ENCODE measurements at regions not wholly inside any gene's neighbourhood (a gene's known extent, or its start where the extent isn't known, plus 50 kb on each side); places are given as distances from the start of the nearest gene placed in this dataset.

- POLR2A ChIA-PET: no interaction called here
- CTCF ChIA-PET: no interaction called here
- no peak for TF ChIP-seq BHLHE40 (IDR thresholded peaks at IDR 0.05; ENCODE audit: borderline replicate concordance)
- no peak for DNase-seq (ENCODE audit: extremely low spot score)
Measured at GRCh38 chr2:67002618-67003371, 394.3 kb upstream of the ETAA1 start.

GRCh38 chr2:67006373-67006960, 390.7 kb upstream of the ETAA1 start:
- ChIA-PET CTCF (no interaction called here), POLR2A (no interaction called here)
- DNase-seq (ENCODE audit: extremely low spot score): no peak
- no peak for TF ChIP-seq HDGF (IDR thresholded peaks at IDR 0.05; ENCODE audit: borderline replicate concordance)
- TF ChIP-seq ELF4 (IDR thresholded peaks at IDR 0.05): no peak
- TF ChIP-seq CTBP1 (IDR thresholded peaks at IDR 0.05; ENCODE audit: borderline replicate concordance): no peak
- TF ChIP-seq SUZ12 (IDR thresholded peaks at IDR 0.05): no peak
- TF ChIP-seq NFRKB (IDR thresholded peaks at IDR 0.05): no peak
- TF ChIP-seq BHLHE40 (IDR thresholded peaks at IDR 0.05; ENCODE audit: borderline replicate concordance): no peak
- TF ChIP-seq PKNOX1 (IDR thresholded peaks at IDR 0.05): no peak
- TF ChIP-seq ARNT (IDR thresholded peaks at IDR 0.05): no peak
- no peak for TF ChIP-seq FOXM1 (IDR thresholded peaks at IDR 0.05; ENCODE audit: borderline replicate concordance)
- TF ChIP-seq FOXK2 (IDR thresholded peaks at IDR 0.05): no peak
- TF ChIP-seq LEF1 (IDR thresholded peaks at IDR 0.05; ENCODE audit: borderline replicate concordance): no peak
- TF ChIP-seq SP1 (IDR thresholded peaks at IDR 0.05): no peak

GRCh38 chr2:67008155-67008554, 389.0 kb upstream of the ETAA1 start:
- POLR2A ChIA-PET: interaction anchor here (0.6 kb wide), 1 partner anchor 48 kb away, joined by 3 read pairs; no protein-coding TSS in a partner anchor
- no peak for DNase-seq (ENCODE audit: extremely low spot score)
- TF ChIP-seq HDGF (IDR thresholded peaks at IDR 0.05; ENCODE audit: borderline replicate concordance): no peak
- TF ChIP-seq PKNOX1 (IDR thresholded peaks at IDR 0.05): peak; percentile 58
- CTCF ChIA-PET: no interaction called here

GRCh38 chr2:67012165-67012564, 385.0 kb upstream of the ETAA1 start:
- POLR2A ChIA-PET: no interaction called here
- DNase-seq (ENCODE audit: extremely low spot score): no peak
- CTCF ChIA-PET: interaction anchor here (0.7 kb wide), 1 partner anchor 239 kb away, joined by 6 read pairs; no protein-coding TSS in a partner anchor
- TF ChIP-seq FOXM1 (IDR thresholded peaks at IDR 0.05; ENCODE audit: borderline replicate concordance) (no peak), BHLHE40 (IDR thresholded peaks at IDR 0.05; ENCODE audit: borderline replicate concordance) (no peak), CTBP1 (IDR thresholded peaks at IDR 0.05; ENCODE audit: borderline replicate concordance) (no peak), FOXK2 (IDR thresholded peaks at IDR 0.05) (no peak), HDGF (IDR thresholded peaks at IDR 0.05; ENCODE audit: borderline replicate concordance) (no peak), NFRKB (IDR thresholded peaks at IDR 0.05) (no peak), L3MBTL2 (conservative IDR thresholded peaks at IDR 0.05) (no peak), ARNT (IDR thresholded peaks at IDR 0.05) (no peak), FOXA1 (IDR thresholded peaks at IDR 0.05) (no peak), SUZ12 (IDR thresholded peaks at IDR 0.05) (no peak)

GRCh38 chr2:67013821-67014220, 383.3 kb upstream of the ETAA1 start:
- CTCF ChIA-PET: no interaction called here
- POLR2A ChIA-PET: no interaction called here
- no peak for DNase-seq (ENCODE audit: extremely low spot score)
- no peak for TF ChIP-seq ELF4 (IDR thresholded peaks at IDR 0.05)
- TF ChIP-seq HDGF (IDR thresholded peaks at IDR 0.05; ENCODE audit: borderline replicate concordance): no peak

GRCh38 chr2:67015681-67016080, 381.5 kb upstream of the ETAA1 start:
- ChIA-PET CTCF (no interaction called here), POLR2A (no interaction called here)
- DNase-seq (ENCODE audit: extremely low spot score): no peak
- no peak for TF ChIP-seq SUZ12 (IDR thresholded peaks at IDR 0.05)
- no peak for TF ChIP-seq ARNT (IDR thresholded peaks at IDR 0.05)
- TF ChIP-seq TARDBP (IDR thresholded peaks at IDR 0.05): no peak

GRCh38 chr2:67018301-67018700, 378.8 kb upstream of the ETAA1 start:
- POLR2A ChIA-PET: no interaction called here
- no peak for DNase-seq (ENCODE audit: extremely low spot score)
- CTCF ChIA-PET: no interaction called here
- TF ChIP-seq TARDBP (IDR thresholded peaks at IDR 0.05) (no peak), LEF1 (IDR thresholded peaks at IDR 0.05; ENCODE audit: borderline replicate concordance) (no peak), ZNF384 (IDR thresholded peaks at IDR 0.05) (no peak), ELF4 (IDR thresholded peaks at IDR 0.05) (no peak), PKNOX1 (IDR thresholded peaks at IDR 0.05) (no peak), CTBP1 (IDR thresholded peaks at IDR 0.05; ENCODE audit: borderline replicate concordance) (no peak), BHLHE40 (IDR thresholded peaks at IDR 0.05; ENCODE audit: borderline replicate concordance) (no peak), L3MBTL2 (conservative IDR thresholded peaks at IDR 0.05) (no peak), FOXM1 (IDR thresholded peaks at IDR 0.05; ENCODE audit: borderline replicate concordance) (no peak), HDGF (IDR thresholded peaks at IDR 0.05; ENCODE audit: borderline replicate concordance) (no peak), FOXA1 (IDR thresholded peaks at IDR 0.05) (no peak)

Measured in HEK293T (cell line).